Mammary epithelial cell (primary cell): ENCODE measurements at regions not wholly inside any gene's neighbourhood (a gene's known extent, or its start where the extent isn't known, plus 50 kb on each side); places are given as distances from the start of the nearest gene placed in this dataset.

Experiments
- EZH2 ChIP-seq: IDR thresholded peaks from 2 replicates; pipeline ENCODE4 v1.6.1; 2012; ENCODE audit warnings: low read length, inconsistent platforms, borderline replicate concordance
- TF ChIP-seq, protein P1 (sequence below), 2 donors: IDR thresholded peaks in 1 of 2; conservative IDR thresholded peaks in 1 of 2; 2 replicates each; pipeline ENCODE4 v1.5.1; 2011 to 2012; ENCODE audit warnings: inconsistent platforms in 2 of 2, low read length in 2 of 2, mild to moderate bottlenecking in 2 of 2, control low read depth in 1 of 2, low read depth in 1 of 2; ENCODE audit not compliant: insufficient read depth in 1 of 2; ENCODE audit errors: extremely low read depth in 1 of 2

DNA sequence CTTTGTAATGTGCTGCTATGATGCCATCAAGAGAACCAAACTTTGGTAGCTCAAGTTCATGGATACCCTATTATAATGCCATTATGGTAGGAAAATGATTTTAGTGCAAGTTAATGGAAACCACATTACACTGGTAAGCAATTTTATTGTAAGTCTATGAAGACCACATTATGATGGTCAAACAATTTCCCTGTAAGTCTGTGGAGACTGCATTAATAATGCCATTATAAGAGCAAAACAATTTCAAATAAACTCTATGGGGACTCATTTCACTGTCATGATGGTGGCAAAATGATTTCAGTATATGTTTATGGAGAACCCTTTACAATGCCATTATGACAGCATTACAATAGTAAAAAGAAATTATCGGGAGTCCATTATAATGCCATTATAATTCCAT, 602.0 kb upstream of the MEF2C start:
- TF ChIP-seq, protein P1, sequence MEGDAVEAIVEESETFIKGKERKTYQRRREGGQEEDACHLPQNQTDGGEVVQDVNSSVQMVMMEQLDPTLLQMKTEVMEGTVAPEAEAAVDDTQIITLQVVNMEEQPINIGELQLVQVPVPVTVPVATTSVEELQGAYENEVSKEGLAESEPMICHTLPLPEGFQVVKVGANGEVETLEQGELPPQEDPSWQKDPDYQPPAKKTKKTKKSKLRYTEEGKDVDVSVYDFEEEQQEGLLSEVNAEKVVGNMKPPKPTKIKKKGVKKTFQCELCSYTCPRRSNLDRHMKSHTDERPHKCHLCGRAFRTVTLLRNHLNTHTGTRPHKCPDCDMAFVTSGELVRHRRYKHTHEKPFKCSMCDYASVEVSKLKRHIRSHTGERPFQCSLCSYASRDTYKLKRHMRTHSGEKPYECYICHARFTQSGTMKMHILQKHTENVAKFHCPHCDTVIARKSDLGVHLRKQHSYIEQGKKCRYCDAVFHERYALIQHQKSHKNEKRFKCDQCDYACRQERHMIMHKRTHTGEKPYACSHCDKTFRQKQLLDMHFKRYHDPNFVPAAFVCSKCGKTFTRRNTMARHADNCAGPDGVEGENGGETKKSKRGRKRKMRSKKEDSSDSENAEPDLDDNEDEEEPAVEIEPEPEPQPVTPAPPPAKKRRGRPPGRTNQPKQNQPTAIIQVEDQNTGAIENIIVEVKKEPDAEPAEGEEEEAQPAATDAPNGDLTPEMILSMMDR (conservative IDR thresholded peaks at IDR 0.05 in 1 of 2, IDR thresholded peaks at IDR 0.05 in 1 of 2; ENCODE audit: extremely low read depth in 1 of 2, insufficient read depth in 1 of 2, low read depth in 1 of 2, low read length in 2 of 2) = no peak
- TF ChIP-seq EZH2 = no peak
